GM21447 (cell line): ENCODE measurements at regions not wholly inside any gene's neighbourhood (a gene's known extent, or its start where the extent isn't known, plus 50 kb on each side); places are given as distances from the start of the nearest gene placed in this dataset.
"Not testable (repeated sequence)": the region's sequence is repeated elsewhere in the genome, so short reads cannot be mapped to it uniquely, and the experiment has no call there.

Source experiments
- ATAC-seq: cut with Tn5 transposase; IDR thresholded peaks from one replicate; pipeline ENCODE4 v1.9.1; 2021; ENCODE audit not compliant: unreplicated experiment

- ATAC-seq, result no peak
Measured at GRCh38 chr2:103167599-103167998, 405.8 kb downstream of the TMEM182 start.

DNA sequence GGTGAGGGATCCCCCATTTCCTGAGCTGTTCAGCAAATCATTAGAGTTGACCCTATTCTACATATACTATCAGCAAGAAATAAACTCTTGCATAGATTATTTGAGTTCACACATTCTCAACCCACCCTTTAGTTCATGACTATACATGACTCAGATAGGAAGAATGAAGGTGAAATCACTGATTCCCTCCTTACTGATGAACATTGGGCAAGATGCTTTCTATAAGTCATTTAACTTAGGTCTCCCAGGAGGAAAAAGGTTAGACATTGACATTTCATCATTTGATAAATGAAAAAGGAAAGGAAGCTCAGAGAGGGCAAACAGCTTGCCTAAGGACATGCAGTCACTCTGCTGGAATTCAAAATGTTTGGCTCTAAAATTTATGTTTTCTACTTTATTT, 408.0 kb downstream of the TMEM182 start:
- ATAC-seq, result no peak

GRCh38 chr2:103172821-103173220, 411.0 kb downstream of the TMEM182 start:
- no peak for ATAC-seq

GRCh38 chr2:103174711-103175110, 412.9 kb downstream of the TMEM182 start:
- no peak for ATAC-seq

DNA sequence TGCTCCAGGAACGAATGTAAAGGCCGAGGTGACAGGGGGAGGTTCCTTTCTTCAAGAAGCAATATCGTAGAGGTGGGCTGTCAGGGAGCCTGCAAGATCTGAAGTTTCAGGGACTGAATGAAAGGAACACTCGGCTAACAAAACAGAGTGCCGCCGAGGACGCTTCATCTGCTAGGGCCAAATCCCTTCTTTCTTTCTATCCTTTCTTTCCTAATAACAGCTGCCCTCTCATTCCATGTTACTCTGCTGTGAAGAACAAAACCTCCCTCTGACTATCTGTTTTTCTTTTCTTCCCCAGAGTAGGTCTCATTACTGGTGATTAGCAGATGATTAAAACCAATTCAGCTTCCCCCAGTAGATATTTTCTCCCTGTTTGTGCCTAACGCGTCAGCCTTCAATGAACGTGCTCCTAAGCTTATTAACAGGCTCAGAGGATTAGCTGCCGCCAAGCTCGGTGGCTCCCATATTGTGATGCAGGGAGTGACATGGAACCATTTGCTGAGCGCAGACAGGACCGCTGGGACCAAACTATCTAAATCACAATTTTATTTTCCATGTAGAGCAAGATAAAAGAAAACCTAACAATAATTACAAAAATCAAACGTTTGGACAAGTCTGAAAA, 414.6 kb downstream of the TMEM182 start:
- ATAC-seq, result no peak

- ATAC-seq, result no peak
Measured at GRCh38 chr2:103179798-103180197, 418.0 kb downstream of the TMEM182 start.

DNA sequence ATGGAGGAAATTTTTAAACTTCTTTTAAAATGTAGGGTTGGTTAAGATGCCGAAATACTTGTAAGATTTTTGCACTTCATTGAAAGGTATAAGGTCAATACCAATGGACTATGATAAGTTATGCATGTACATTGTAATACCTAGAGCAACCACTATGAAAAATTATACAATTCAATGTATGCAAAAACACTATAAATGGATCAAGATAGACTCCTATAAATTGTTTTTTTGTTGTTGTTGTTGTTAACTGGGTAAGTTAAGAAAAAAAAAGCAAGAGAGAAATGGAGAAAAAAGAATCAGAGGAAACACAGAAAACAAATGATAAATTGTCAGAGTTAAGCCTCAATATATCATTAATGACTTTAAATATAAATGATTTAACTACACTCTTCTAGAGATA, 421.2 kb downstream of the TMEM182 start:
- ATAC-seq, result no peak

GRCh38 chr2:103196802-103197201, 435.0 kb downstream of the TMEM182 start:
- ATAC-seq, result no peak

DNA sequence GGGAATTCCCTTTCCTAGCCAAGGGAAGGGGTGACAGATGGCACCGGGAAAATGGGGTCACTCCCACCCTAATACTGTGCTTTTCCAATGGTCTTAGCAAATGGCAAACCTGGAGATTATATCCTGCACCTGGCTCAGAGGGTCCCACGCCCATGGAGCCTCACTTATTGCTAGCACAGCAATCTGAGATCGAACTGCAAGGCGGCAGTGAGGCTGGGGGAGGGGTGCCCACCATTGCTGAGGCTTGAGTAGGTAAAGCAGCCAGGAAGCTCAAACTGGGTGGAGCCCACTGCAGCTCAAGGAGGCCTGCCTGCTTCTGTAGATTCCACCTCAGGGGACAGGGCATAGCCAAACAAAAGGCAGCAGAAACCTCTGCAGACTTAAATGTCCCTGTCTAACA, 438.9 kb downstream of the TMEM182 start:
- ATAC-seq, result not testable (repeated sequence)

DNA sequence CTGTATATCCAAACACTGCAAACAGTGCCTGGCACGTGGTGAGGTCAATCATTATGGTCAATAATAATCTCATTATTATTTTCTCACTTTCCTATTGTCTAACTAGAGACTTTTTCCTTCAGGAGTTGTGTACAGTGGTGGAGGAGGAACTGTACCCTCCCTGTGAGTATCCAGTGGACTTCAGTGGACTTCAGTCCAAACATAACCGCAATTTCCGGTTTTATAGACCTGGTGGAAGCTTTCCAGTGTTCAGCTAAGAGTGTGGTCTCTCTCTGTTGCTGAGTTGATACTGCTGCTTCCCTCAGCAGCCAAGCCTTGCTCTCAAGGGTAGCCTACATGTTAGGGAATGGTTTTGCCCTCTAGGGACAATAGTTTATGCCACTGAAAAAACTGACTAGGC, 447.1 kb downstream of the TMEM182 start:
- ATAC-seq, result no peak

GRCh38 chr2:103213028-103213542, 451.3 kb downstream of the TMEM182 start:
- no peak for ATAC-seq

- no peak for ATAC-seq
Measured at GRCh38 chr2:103218516-103218915, 456.7 kb downstream of the TMEM182 start.

- no peak for ATAC-seq
Measured at GRCh38 chr2:103219398-103219797, 457.6 kb downstream of the TMEM182 start.

DNA sequence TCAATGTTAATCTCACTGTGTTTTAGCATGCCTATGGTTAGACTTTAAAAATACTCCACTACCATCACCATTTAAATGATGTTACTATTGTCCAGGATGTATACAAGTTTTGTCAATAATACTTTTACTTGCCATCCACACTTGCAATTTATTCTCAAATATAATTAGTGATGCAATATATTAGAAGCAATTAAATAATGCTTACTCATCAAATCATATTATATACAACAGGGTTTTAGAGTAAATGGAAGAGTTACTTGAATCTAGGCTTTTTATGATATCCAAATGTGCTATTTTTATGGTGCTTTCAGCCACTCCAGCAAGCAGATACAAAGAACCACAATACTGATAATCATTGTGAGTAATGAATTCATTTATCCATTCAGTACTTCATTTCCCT, 461.1 kb downstream of the TMEM182 start:
- ATAC-seq, result no peak

DNA sequence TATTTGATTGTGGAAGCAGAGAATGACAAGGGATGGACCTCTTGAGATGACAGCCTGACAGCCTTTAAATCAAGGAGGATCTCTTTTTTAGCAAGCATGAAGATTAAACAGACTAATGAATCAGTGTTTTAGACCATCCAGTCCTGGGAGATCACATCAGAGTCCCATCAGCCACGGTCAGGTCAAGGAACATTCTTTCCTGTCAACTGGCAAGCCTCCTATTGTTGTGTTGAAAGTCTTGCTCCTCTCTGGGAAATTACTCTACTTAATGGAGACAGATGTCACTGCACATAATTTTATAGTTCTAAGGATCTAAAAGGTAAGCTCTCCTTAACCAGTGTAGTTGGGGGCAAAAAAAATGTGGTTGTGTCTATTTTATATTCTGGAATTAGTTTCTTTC, 469.0 kb downstream of the TMEM182 start:
- ATAC-seq, result no peak

DNA sequence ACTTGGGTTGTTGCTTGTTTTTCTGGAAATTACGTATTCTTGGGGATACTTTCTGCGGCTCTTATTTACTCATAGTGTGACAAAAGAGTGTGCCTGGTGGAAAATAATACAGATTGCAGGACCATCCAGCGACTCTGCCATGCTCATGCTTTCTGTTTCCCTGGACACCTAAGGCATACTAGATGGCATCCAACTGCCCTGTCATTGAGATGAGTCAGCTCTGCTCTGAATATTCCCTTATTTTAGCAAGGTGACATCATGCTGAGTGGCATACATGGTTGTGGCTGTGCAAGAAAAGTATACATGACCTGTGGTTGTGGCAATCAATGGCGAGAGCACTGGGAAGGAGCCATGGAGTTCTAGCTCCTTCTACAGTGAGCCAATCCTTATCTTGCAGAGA, 471.0 kb downstream of the TMEM182 start:
- ATAC-seq, result no peak

DNA sequence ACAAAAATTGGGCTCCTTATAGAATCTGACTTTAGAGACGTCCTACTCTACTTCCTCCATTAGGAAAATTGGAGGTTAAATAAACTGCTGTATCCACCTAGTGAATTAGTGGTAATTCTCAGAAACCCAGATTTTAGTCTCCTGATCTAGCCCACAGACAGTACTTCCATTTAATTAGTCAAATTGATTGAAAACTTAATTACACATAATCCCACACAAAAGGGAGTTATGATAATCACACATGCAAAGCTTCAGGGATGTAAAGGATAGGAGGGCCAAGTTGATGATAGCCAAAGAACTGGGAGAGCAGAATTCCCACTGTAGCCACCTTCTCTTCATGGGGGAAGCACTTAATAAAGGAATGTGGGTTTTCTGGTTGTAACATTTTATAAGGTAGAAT, 471.9 kb downstream of the TMEM182 start:
- ATAC-seq, result no peak

GRCh38 chr2:103235283-103235682, 473.5 kb downstream of the TMEM182 start:
- no peak for ATAC-seq

DNA sequence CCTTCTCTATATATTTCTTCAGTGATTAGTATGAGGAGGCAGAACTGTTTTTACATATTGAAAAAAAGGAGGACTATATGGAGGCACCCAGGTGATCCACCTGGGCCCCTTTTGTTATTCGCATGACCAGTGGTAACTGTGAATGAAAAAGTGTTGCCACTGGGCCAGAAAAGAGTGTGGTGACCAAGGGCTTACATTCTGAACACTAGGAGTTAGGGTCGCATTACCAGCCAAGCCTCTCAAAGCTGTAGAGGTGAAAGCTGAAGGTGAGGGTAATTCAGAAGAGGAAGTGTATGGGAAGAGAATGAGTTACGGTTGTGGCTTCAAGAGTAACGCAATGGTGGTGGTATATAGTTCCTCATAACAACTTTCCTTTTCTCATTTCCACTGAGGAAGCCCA, 487.6 kb downstream of the TMEM182 start:
- no peak for ATAC-seq

- ATAC-seq, result no peak
Measured at GRCh38 chr2:103252781-103253180, 490.9 kb downstream of the TMEM182 start.

- no peak for ATAC-seq
Measured at GRCh38 chr2:103254611-103255010, 492.8 kb downstream of the TMEM182 start.

- ATAC-seq, result no peak
Measured at GRCh38 chr2:103264058-103264768, 502.4 kb downstream of the TMEM182 start.

GRCh38 chr2:103265521-103265920, 503.7 kb downstream of the TMEM182 start:
- no peak for ATAC-seq
